SU-DHL-6 (cell line): ENCODE measurements at regions not wholly inside any gene's neighbourhood (a gene's known extent, or its start where the extent isn't known, plus 50 kb on each side); places are given as distances from the start of the nearest gene placed in this dataset.

ENCODE experiments used
- H2AFZ ChIP-seq: fragments of 200-600 bp; sonication (generic); 2 replicates; pipeline ENCODE4 v1.6.1; 2014; ENCODE audit warnings: low read depth, mild to moderate bottlenecking, moderate library complexity, mixed read lengths, antibody characterized with exemption, low read length; ENCODE audit not compliant: severe bottlenecking
- H3F3A ChIP-seq: fragments of 200-600 bp; shearing (Covaris generic); 2 replicates; pipeline ENCODE4 v1.6.0; 2016; ENCODE audit warnings: antibody characterized with exemption, mild to moderate bottlenecking; ENCODE audit not compliant: insufficient read depth
- H3K27ac ChIP-seq: fragments of 200-600 bp; sonication (generic); 2 replicates; pipeline ENCODE4 v1.5.1; 2016; ENCODE audit warnings: low read depth, mild to moderate bottlenecking, low read length, moderate library complexity, mixed read lengths
- H3K27me3 ChIP-seq: fragments of 200-600 bp; sonication (generic), shearing (Covaris generic); 2 replicates; pipeline ENCODE4 v1.6.0; 2014; ENCODE audit warnings: mild to moderate bottlenecking, low read length
- H3K36me3 ChIP-seq: fragments of 200-600 bp; sonication (generic); 2 replicates; pipeline ENCODE4 v1.6.1; 2014; ENCODE audit warnings: mild to moderate bottlenecking, low read length, mixed read lengths
- H3K4me2 ChIP-seq: fragments of 300-600, 200-600 bp; shearing (Covaris generic), sonication (generic); 2 replicates; pipeline ENCODE4 v1.6.0; 2014; ENCODE audit warnings: low read length, low read depth, mild to moderate bottlenecking; ENCODE audit not compliant: poor library complexity, severe bottlenecking
- H3K4me3 ChIP-seq: fragments of 200-600 bp; sonication (generic); 2 replicates; pipeline ENCODE4 v1.5.1; 2014; ENCODE audit warnings: antibody characterized with exemption, low read length, mild to moderate bottlenecking, mixed read lengths; ENCODE audit not compliant: insufficient read depth, poor library complexity, severe bottlenecking
- H3K79me2 ChIP-seq: fragments of 200-600 bp; sonication (generic); 2 replicates; pipeline ENCODE4 v1.6.1; 2014; ENCODE audit warnings: mild to moderate bottlenecking, low read length, moderate library complexity; ENCODE audit not compliant: insufficient read depth
- H3K9ac ChIP-seq: fragments of 200-600 bp; sonication (generic); 2 replicates; pipeline ENCODE4 v1.7.0; 2014; ENCODE audit warnings: mild to moderate bottlenecking, low read length
- H3K9me2 ChIP-seq: fragments of 200-600 bp; sonication (generic); replicated peaks from 2 replicates; pipeline ENCODE4 v1.6.1; 2014; ENCODE audit warnings: low read length; ENCODE audit not compliant: insufficient read depth
- H3K9me3 ChIP-seq: fragments of 200-600 bp; sonication (generic); 2 replicates; pipeline ENCODE4 v1.6.1; 2014; ENCODE audit warnings: low read length, mixed read lengths; ENCODE audit not compliant: insufficient read depth
- H4K20me1 ChIP-seq: fragments of 200-600 bp; sonication (generic); 2 replicates; pipeline ENCODE4 v1.6.1; 2014; ENCODE audit warnings: low read depth, mild to moderate bottlenecking, antibody characterized with exemption, low read length, moderate library complexity, mixed read lengths
- CTCF ChIP-seq: fragments of 200-600 bp; sonication (generic); IDR thresholded peaks from one replicate; pipeline ENCODE4 v1.5.1; 2017; ENCODE audit warnings: antibody characterized with exemption, mild to moderate bottlenecking, low read length, moderate library complexity; ENCODE audit not compliant: insufficient read depth, poor library complexity, severe bottlenecking
- EZH2phosphoT487 ChIP-seq: fragments of 200-600 bp; sonication (generic), shearing (Covaris generic); conservative IDR thresholded peaks from 2 replicates; pipeline ENCODE4 v1.6.1; 2018; ENCODE audit warnings: mild to moderate bottlenecking, antibody characterized with exemption, low read length, moderate library complexity, mixed read lengths

DNA sequence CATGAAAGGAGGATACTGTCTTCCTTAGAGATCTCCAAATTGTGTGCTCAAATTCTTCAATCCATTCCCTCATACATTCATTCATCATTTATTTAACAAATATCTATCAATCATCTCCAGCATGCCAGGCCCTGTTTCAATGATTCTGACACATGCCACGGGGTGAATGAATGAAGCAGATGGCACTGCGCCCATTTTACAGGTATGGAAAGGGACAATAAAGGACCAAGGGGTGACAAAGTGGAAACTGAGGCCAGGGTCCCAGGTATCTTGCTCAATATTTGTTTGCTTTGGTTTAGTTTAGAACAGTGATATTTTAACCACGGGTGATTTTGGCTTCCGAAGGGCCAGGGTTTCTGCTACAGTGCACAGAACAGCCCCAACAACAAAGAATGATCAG, 321.6 kb upstream of the RUNX1 start:
- Histone ChIP-seq H3K9ac (no peak overlapping the region), H3F3A (no peaks in the 10 kb centered on the region), H3K79me2 (no peaks in the 10 kb centered on the region), H3K9me2 (no peaks in the 10 kb centered on the region), H3K27ac (no peak overlapping the region), H4K20me1 (no peaks in the 10 kb centered on the region), H3K4me2 (no peak overlapping the region), H3K36me3 (no peaks in the 10 kb centered on the region), H3K27me3 (no peaks in the 10 kb centered on the region), H3K4me3 (no peak overlapping the region), H3K9me3 (no peaks in the 10 kb centered on the region), H2AFZ (no peak overlapping the region)
- TF ChIP-seq EZH2phosphoT487, result no peak
- no peak for TF ChIP-seq CTCF

GRCh38 chr21:35370071-35370470, 321.0 kb upstream of the RUNX1 start:
- Histone ChIP-seq H2AFZ (no peak overlapping the region), H3F3A (no peaks in the 10 kb centered on the region), H3K36me3 (no peaks in the 10 kb centered on the region), H3K9me2 (no peaks in the 10 kb centered on the region), H3K9ac (no peak overlapping the region), H4K20me1 (no peaks in the 10 kb centered on the region), H3K27me3 (no peaks in the 10 kb centered on the region), H3K27ac (no peak overlapping the region), H3K4me3 (no peak overlapping the region), H3K4me2 (no peak overlapping the region), H3K79me2 (no peaks in the 10 kb centered on the region), H3K9me3 (no peaks in the 10 kb centered on the region)
- TF ChIP-seq EZH2phosphoT487 (no peak), CTCF (no peak)

GRCh38 chr21:35368326-35368725, 319.2 kb upstream of the RUNX1 start:
- no peak overlapping the region for H3K4me3 ChIP-seq
- no peaks in the 10 kb centered on the region for H3K27me3 ChIP-seq
- H3K36me3 ChIP-seq, result no peaks in the 10 kb centered on the region
- TF ChIP-seq CTCF (no peak), EZH2phosphoT487 (no peak)
- no peak overlapping the region for H2AFZ ChIP-seq
- no peaks in the 10 kb centered on the region for H4K20me1 ChIP-seq
- no peaks in the 10 kb centered on the region for H3K79me2 ChIP-seq
- no peaks in the 10 kb centered on the region for H3K9me3 ChIP-seq
- H3K4me2 ChIP-seq, result no peak overlapping the region
- no peaks in the 10 kb centered on the region for H3K9me2 ChIP-seq
- no peak overlapping the region for H3K9ac ChIP-seq
- H3K27ac ChIP-seq, result no peak overlapping the region
- no peaks in the 10 kb centered on the region for H3F3A ChIP-seq

GRCh38 chr21:35367553-35367952, 318.5 kb upstream of the RUNX1 start:
- Histone ChIP-seq H3K9me2 (no peaks in the 10 kb centered on the region), H3K9ac (no peak overlapping the region)
- TF ChIP-seq EZH2phosphoT487 (no peak), CTCF (no peak)

More at GRCh38 chr21:35367553-35367952, 318.5 kb upstream of the RUNX1 start:
- Histone ChIP-seq H3K9me3 (no peaks in the 10 kb centered on the region), H4K20me1 (no peaks in the 10 kb centered on the region), H3K4me2 (no peak overlapping the region), H3K4me3 (no peak overlapping the region), H3K79me2 (no peaks in the 10 kb centered on the region), H3F3A (no peaks in the 10 kb centered on the region), H3K27me3 (no peaks in the 10 kb centered on the region), H2AFZ (no peak overlapping the region), H3K27ac (no peak overlapping the region), H3K36me3 (no peaks in the 10 kb centered on the region)
